HUDEP-2 (cell line): ENCODE measurements at regions not wholly inside any gene's neighbourhood (a gene's known extent, or its start where the extent isn't known, plus 50 kb on each side); places are given as distances from the start of the nearest gene placed in this dataset.

Experiments
- DNase-seq, 76 experiments: peaks; one replicate each; lab custom pipeline; 2025; ENCODE audit not compliant: unreplicated experiment in 76 of 76; lab: John Stamatoyannopoulos, UW

- DNase-seq, result no peak
Observed at GRCh38 chr4:81621490-81621889, 149.8 kb upstream of the RASGEF1B start.

DNA sequence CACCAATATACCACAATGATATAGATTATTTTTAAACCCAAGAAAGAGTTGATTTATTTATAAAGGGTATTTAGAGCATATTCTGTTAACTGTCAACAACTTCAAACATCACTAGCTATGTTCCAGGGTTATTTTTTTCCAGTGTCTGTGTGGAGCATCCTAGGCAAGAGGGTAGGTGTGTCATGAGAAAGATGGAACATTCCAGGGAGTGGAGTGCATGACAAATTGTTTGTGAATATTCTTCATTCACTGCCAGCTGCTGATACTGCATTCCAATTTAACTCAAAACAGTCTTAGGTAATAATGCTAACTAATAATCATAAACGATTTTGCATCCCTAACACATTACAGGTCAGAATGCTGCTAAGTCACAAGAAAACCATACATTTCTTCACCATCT lies 148.7 kb upstream of the RASGEF1B start:
- DNase-seq, result no peak

DNA sequence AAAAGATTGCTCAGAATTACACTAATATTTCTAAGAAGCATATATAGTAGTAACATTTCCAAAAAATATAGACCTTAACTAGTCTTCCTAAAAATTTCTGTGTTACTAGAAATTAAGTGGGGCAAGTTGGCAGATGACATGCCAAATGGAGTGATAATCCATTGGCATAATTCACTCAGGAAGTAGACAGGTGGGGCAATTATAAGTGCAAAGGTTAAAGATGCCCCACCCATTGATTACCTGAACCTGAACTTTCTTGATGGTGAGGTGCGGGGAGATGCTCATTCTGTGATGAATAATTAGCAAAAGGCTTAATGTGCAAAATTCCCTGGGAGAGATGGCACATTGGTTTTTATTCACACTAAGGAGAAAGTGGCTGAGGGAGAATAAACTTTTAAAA lies 145.8 kb upstream of the RASGEF1B start:
- no peak for DNase-seq

DNA sequence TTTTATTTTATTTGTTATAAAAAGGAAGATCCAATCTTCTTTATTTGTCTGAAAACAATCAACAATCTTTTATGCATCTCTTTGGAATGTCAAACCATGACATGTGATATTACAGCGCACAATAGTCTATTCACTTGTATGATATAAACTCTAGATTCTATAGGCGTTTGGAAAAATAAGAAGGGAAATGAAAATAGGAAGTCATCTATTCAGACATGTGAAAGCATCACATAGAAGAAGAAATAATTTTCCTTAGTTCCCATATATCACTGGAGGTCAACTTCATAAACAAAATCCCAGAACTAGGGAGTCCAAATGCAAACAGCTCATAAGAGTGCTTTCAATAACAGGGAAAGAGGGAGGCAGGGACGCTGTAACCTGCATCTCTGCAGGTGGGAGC lies 139.5 kb upstream of the RASGEF1B start:
- DNase-seq, result no peak

GRCh38 chr4:81609844-81610243 lies 138.1 kb upstream of the RASGEF1B start:
- DNase-seq, result no peak

DNA sequence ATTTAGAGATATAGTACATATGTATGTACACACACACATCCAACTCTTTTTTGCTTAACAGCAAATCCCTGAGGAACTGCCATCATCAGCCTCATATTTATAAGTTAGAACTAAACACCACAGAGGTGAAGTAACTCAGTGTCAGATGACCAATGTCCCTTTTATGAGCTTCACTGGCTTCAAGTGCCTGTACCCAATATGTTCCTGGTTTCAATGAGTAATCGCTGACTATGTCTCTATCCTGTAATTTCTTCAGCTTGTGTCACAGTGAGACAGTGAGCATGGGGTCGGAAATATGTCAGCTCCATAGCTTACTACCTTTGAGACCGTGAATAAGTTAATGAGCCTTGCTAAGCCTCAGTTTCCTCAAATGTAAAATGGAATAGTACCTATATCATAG lies 136.2 kb upstream of the RASGEF1B start:
- no peak for DNase-seq

DNA sequence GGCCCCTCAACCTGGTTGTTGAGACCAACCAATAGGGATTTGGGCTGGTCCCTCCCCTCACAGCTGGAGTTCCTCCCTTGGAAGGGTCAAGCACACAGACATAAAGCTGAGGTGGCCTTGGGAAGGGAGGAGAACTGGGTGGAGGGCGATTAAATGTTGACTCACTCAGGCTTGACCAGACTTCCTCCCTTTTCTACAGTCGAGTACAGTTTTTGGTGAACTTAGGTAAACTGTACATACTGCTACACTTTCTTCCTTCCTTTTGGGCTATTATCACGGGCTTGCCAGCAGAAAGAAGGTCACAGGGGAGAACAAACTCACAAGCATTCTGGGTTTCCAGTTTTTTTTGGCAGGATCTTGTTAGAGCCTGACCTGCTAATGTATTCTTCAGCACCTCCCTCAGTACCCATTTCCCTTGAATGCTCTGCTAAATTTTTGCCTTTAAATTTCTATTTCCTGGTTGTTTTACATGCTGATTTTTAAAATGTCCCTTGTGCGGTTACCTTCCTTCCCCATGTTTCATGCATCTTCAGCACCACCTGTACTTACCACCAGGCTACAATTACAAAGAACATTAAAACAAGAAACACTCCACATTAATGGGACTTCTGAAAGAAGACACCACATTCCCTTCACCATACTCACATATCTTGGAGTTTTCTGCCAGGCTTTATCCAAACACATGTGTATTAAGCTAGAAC lies 135.2 kb upstream of the RASGEF1B start:
- DNase-seq, result no peak

DNA sequence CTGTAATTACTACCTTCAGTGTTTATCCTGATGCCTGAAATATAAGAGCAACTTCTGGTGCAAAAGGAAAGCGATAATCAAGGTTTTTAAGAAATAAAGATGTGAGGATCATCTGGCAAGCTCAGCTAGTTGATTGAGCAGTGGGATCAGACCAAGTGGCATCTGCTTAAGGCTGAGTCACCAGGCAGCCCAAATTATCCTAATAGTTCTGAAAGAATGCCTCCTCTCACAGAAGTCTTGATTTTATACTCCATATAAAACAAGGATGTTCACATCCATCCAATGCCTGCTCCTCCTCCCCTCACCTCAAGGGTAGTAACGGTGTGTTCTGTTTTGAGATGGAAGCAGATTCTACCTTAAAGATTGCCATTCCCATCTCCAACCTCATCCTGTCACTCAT lies 134.5 kb upstream of the RASGEF1B start:
- no peak for DNase-seq

DNA sequence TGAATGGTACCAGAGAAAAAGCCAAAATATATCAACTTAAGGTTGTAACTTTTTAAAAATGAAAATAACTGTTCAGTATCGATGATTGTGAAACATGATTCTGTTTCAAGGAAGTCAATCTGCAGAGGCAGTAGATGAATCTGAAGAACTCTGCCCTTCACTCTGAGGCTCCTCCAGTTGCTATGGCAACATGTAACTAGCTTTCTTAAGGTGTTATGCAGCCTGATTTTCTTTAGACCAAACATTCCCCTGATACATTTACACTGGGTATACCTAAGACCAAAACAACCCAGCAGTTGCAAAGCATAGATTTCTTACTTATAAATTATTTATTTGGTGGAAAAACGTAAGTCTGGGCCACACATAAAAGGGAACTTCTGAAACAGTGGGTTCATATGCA lies 133.6 kb upstream of the RASGEF1B start:
- no peak for DNase-seq

DNA sequence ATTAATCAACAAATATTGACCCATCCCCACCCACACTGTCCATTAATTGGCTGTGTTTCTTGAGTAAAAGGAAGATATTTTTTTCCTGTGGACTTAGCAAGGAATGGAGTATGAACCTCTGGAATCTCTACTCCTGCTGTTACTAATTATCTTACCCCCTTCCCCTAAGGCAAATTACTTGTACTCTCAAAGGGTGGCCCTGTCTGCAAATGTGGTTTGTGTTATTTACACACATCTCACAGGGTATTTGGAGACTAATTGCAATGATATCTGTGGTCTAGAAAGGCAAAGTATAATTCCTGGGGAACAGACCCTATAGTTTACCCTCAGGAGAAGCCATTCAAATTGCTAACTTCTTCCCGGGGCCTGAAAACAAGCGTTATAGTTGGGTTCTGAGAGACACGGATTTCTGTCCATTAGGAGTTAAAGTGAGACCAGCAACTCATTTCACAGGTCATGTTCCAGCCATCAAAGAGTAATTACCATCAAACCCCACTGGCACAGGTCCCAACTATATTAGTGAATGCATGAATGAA lies 133.0 kb upstream of the RASGEF1B start:
- no peak for DNase-seq

GRCh38 chr4:81602854-81603253 lies 131.1 kb upstream of the RASGEF1B start:
- DNase-seq, result no peak

DNA sequence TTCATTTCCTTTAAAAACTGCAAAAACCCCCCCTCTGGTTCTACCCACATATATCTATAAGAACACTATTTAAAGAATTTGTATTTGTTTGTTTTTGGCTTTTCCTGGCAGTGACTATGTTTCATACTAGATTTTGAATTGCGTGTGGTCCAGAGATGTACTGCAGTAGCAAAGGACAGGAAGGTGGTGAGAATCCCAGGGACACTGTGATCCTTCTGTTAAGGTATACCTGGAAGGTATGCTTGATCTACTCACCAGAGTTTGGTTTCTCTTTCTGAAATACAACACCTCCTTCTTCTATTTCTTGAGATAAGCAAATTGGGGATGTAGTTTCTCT lies 129.6 kb upstream of the RASGEF1B start:
- no peak for DNase-seq

- no peak for DNase-seq
Observed at GRCh38 chr4:81600520-81601357, 129.0 kb upstream of the RASGEF1B start.

GRCh38 chr4:81599742-81600380 lies 128.2 kb upstream of the RASGEF1B start:
- DNase-seq, result no peak

DNA sequence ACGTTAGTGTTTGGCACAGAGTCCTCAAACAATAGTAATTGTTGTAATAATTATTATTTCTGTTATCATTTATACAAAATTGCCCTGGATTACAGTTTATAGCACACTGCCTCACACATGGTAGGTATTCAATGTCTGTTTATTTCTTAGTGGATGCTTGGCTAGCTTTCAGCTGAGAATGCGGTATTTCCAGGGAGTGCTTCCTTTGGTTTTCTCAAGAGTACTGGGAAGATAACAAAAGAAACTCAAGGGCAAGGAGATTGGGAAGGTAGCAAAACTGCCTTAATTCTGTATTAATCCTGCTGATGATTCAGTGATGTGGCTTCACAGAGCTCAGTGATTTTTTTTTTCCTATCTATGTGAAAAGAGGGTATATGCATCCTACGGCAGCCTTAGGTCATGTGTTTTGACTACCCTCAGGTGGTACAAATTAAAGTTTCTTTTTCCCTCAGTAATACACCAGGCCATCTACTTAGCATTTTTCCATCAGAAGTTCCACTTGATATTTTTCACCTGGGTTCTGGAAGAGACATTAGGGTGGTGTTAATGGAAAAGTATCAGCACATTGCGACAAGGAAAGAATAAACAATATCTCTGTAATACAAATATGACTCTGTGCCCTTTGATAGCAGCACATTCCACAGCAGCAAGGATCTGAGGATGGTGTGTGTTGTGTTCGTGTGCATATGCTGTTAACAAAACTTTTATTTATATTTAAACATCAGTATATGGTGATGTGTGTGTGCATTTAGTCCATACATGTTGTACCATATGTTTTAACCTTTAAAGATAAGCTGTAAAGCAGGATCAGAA lies 124.3 kb upstream of the RASGEF1B start:
- no peak for DNase-seq

DNA sequence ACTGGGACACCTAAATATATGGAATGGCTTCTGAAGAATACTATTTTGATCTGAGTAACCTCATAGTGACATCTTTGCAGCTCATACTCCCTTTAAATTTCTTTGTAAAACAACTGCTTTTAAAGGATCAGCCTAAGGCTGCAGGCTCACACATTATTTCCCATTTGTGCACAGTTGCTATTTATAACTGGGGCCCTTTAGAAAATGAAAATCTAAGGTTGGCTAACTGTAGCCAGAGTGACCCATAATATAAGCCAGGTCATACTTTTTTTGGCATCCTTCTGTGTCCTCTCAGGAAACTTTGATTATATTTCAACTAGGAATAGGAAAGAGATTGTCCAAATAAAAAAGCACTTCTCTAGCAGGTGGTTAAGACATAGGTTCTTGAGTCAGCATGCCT lies 123.6 kb upstream of the RASGEF1B start:
- no peak for DNase-seq

DNA sequence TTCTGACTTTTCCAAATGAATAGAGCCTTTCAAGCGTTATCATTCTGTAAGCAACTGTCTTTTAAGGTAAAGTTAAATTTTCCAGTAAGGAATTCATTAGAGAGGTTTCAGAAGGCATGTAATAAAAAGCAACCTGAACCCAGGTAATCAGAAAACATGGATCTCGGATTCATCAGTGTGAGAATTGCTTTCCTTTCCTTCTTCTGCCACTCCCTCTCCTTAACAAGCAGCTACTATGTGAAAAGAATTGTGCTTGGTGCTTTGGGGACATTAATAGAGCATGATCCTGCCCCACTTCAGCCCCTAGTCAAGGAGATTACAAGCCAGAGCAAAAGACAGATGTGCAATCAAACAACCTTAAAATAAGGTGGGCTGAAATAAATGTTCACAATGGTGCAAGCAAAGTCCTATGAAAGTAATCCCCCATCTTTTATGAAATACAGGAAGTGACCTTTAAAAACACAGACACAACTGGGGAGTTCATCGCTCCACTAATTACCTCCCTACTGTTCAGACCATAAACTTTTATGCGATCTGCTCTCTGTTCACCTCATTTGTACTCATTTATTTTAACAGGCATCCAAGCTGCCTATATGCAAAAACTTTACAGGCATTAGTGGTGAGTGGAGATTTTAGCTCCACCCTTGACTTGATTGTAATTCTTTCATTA lies 122.9 kb upstream of the RASGEF1B start:
- DNase-seq, result no peak

DNA sequence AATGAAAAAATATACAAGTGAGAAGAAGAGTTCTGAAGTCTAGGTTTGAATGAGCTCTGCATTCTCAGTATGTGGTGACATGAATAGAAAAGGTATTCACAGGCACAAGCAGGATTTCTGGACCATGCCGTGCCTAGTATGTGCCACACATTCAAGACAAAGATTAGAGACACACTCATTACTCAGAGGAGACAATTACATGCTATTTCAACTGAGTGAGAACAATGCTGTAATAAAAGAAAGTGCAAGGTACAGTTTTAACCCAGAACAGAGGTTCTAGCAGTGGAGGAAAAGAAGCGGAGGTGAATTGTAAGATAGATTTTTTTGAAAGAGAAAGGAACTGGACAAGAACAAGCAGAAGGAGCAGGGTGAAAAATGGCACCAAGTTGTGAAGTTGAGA lies 121.0 kb upstream of the RASGEF1B start:
- no peak for DNase-seq

GRCh38 chr4:81590596-81590995 lies 118.9 kb upstream of the RASGEF1B start:
- no peak for DNase-seq

GRCh38 chr4:81589262-81589661 lies 117.6 kb upstream of the RASGEF1B start:
- DNase-seq, result no peak
